ENCODE measurements at regions not wholly inside any gene's neighbourhood (a gene's known extent, or its start where the extent isn't known, plus 50 kb on each side); places are given as distances from the start of the nearest gene placed in this dataset.
"Not testable (repeated sequence)": the region's sequence is repeated elsewhere in the genome, so short reads cannot be mapped to it uniquely, and the experiment has no call there.

- intact Hi-C loops (cut with DNase I), result loop anchor here (5.0 to 10.0 kb wide), 2 partner anchors 258 to 340 kb away; no protein-coding TSS in a partner anchor
- no peak for DNase-seq
These were observed 151.0 kb downstream of the SLC38A4 start for GRCh38 chr12:46674800-46675199.

GRCh38 chr12:46674129-46674528, 151.7 kb downstream of the SLC38A4 start:
- no peak for ATAC-seq (ENCODE audit: poor library complexity)

More at GRCh38 chr12:46674800-46675199, 151.0 kb downstream of the SLC38A4 start:
- ATAC-seq (ENCODE audit: poor library complexity), result no peak

GRCh38 chr12:46671102-46671501, 154.7 kb downstream of the SLC38A4 start:
- DNase-seq (no peak), ATAC-seq (ENCODE audit: poor library complexity) (peak; percentile 77)
- intact Hi-C loops (cut with DNase I), result loop anchor here (10.0 kb wide), 1 partner anchor 344 kb away; no protein-coding TSS in a partner anchor

More at GRCh38 chr12:46674129-46674528, 151.7 kb downstream of the SLC38A4 start:
- intact Hi-C loops (cut with DNase I), result loop anchor here (10.0 kb wide), 1 partner anchor 341 kb away; no protein-coding TSS in a partner anchor
- no peak for DNase-seq

- DNase-seq, result no peak
- no peak for ATAC-seq (ENCODE audit: poor library complexity)
- intact Hi-C loops (cut with DNase I), result loop anchor here (10.0 kb wide), 1 partner anchor 344 kb away; no protein-coding TSS in a partner anchor
These were observed 155.2 kb downstream of the SLC38A4 start for GRCh38 chr12:46670636-46671035.

GRCh38 chr12:46669720-46670119, 156.1 kb downstream of the SLC38A4 start:
- ATAC-seq (ENCODE audit: poor library complexity) (no peak), DNase-seq (no peak)
- intact Hi-C loops (cut with DNase I), result loop anchor here (10.0 kb wide), 1 partner anchor 345 kb away; no protein-coding TSS in a partner anchor

- no peak for ATAC-seq (ENCODE audit: poor library complexity)
- intact Hi-C loops (cut with DNase I), result no loop called here
These were observed 158.2 kb downstream of the SLC38A4 start for GRCh38 chr12:46667551-46667950.

GRCh38 chr12:46664761-46665287, 161.0 kb downstream of the SLC38A4 start:
- DNase-seq, result no peak
- intact Hi-C loops (cut with DNase I), result loop anchor here (5.0 kb wide), 2 partner anchors 293 to 313 kb away; partner anchors contain the start of gene SLC38A2
- ATAC-seq (ENCODE audit: poor library complexity), result no peak

More at GRCh38 chr12:46667551-46667950, 158.2 kb downstream of the SLC38A4 start:
- no peak for DNase-seq

- no peak for ATAC-seq (ENCODE audit: poor library complexity)
- intact Hi-C loops (cut with DNase I), result loop anchor here (5.0 kb wide), 2 partner anchors 291 to 311 kb away; partner anchors contain the start of gene SLC38A2
- DNase-seq, result no peak
These were observed 162.5 kb downstream of the SLC38A4 start for GRCh38 chr12:46663318-46663717.

GRCh38 chr12:46661110-46661845, 164.5 kb downstream of the SLC38A4 start:
- ATAC-seq (ENCODE audit: poor library complexity) (peak; percentile 82), DNase-seq (no peak)
- intact Hi-C loops (cut with DNase I), result loop anchor here (5.0 kb wide), 2 partner anchors 289 to 309 kb away; partner anchors contain the start of gene SLC38A2

- intact Hi-C loops (cut with DNase I), result loop anchor here (5.0 kb wide), 2 partner anchors 288 to 308 kb away; partner anchors contain the start of gene SLC38A2
- DNase-seq (no peak), ATAC-seq (ENCODE audit: poor library complexity) (no peak)
These were observed 165.1 kb downstream of the SLC38A4 start for GRCh38 chr12:46660719-46661109.

GRCh38 chr12:46660276-46660675, 165.5 kb downstream of the SLC38A4 start:
- intact Hi-C loops (cut with DNase I), result loop anchor here (5.0 kb wide), 2 partner anchors 288 to 308 kb away; partner anchors contain the start of gene SLC38A2
- DNase-seq, result no peak
- ATAC-seq (ENCODE audit: poor library complexity), result no peak

GRCh38 chr12:46659824-46660223, 166.0 kb downstream of the SLC38A4 start:
- intact Hi-C loops (cut with DNase I), result loop anchor here (5.0 kb wide), 2 partner anchors 288 to 308 kb away; partner anchors contain the start of gene SLC38A2
- no peak for DNase-seq
- ATAC-seq (ENCODE audit: poor library complexity), result peak; percentile 28

GRCh38 chr12:46659032-46659650, 166.7 kb downstream of the SLC38A4 start:
- intact Hi-C loops (cut with DNase I), result no loop called here
- DNase-seq (no peak), ATAC-seq (ENCODE audit: poor library complexity) (peak; percentile 61)

GRCh38 chr12:46657453-46658411, 168.1 kb downstream of the SLC38A4 start:
- intact Hi-C loops (cut with DNase I), result no loop called here
- peak; percentile 51 for ATAC-seq (ENCODE audit: poor library complexity)
- no peak for DNase-seq

- DNase-seq; intact Hi-C loops (cut with DNase I); ATAC-seq (ENCODE audit: poor library complexity): not testable (repeated sequence)
These were observed 169.8 kb downstream of the SLC38A4 start for GRCh38 chr12:46655984-46656383.

GRCh38 chr12:46653311-46653710, 172.5 kb downstream of the SLC38A4 start:
- DNase-seq (no peak), ATAC-seq (ENCODE audit: poor library complexity) (no peak)
- intact Hi-C loops (cut with DNase I), result no loop called here

GRCh38 chr12:46652692-46653091, 173.1 kb downstream of the SLC38A4 start:
- DNase-seq, result no peak
- no peak for ATAC-seq (ENCODE audit: poor library complexity)
- intact Hi-C loops (cut with DNase I), result no loop called here

GRCh38 chr12:46650688-46651087, 175.1 kb downstream of the SLC38A4 start:
- no peak for DNase-seq
- no peak for ATAC-seq (ENCODE audit: poor library complexity)
- intact Hi-C loops (cut with DNase I), result no loop called here

Data from Right ventricle myocardium superior (tissue), 1 donor.